22Rv1 (cell line): ENCODE measurements at regions not wholly inside any gene's neighbourhood (a gene's known extent, or its start where the extent isn't known, plus 50 kb on each side); places are given as distances from the start of the nearest gene placed in this dataset.

Experiments used
- H3K27ac ChIP-seq: fragments of 450-650 bp; 2 replicates; pipeline ENCODE4 v1.5.1; 2017
- CTCF ChIP-seq: fragments of 450-650 bp; IDR thresholded peaks from 2 replicates; pipeline ENCODE4 v1.5.1; 2017; ENCODE audit warnings: mild to moderate bottlenecking
- ZFX ChIP-seq: fragments of 450-650 bp; IDR thresholded peaks from 2 replicates; pipeline ENCODE4 v1.6.1; 2017; ENCODE audit warnings: antibody characterized with exemption, borderline replicate concordance

GRCh38 chr6:2492686-2493523, 247.5 kb upstream of the GMDS start:
- H3K27ac ChIP-seq = no peak overlapping the region

GRCh38 chr6:2491137-2491536, 245.7 kb upstream of the GMDS start:
- TF ChIP-seq ZFX (no peak), CTCF (no peak)

More at GRCh38 chr6:2492686-2493523, 247.5 kb upstream of the GMDS start:
- no peak for TF ChIP-seq CTCF
- no peak for TF ChIP-seq ZFX

GRCh38 chr6:2488578-2488977, 243.2 kb upstream of the GMDS start:
- no peak overlapping the region for H3K27ac ChIP-seq
- TF ChIP-seq CTCF (no peak), ZFX (no peak)

More at GRCh38 chr6:2491137-2491536, 245.7 kb upstream of the GMDS start:
- no peak overlapping the region for H3K27ac ChIP-seq

GRCh38 chr6:2485116-2485515, 239.7 kb upstream of the GMDS start:
- no peak for TF ChIP-seq CTCF
- no peak for TF ChIP-seq ZFX
- H3K27ac ChIP-seq = no peak overlapping the region

- H3K27ac ChIP-seq = no peak overlapping the region
- TF ChIP-seq CTCF = peak; percentile 15; the same call in 1 of the 2 replicates
- no peak for TF ChIP-seq ZFX
These were observed 237.4 kb upstream of the GMDS start for GRCh38 chr6:2482773-2483172.

GRCh38 chr6:2481307-2481706, 235.9 kb upstream of the GMDS start:
- TF ChIP-seq ZFX = no peak
- TF ChIP-seq CTCF = no peak
- no peak overlapping the region for H3K27ac ChIP-seq

GRCh38 chr6:2480267-2480966, 235.0 kb upstream of the GMDS start:
- no peak overlapping the region for H3K27ac ChIP-seq
- TF ChIP-seq ZFX = no peak
- TF ChIP-seq CTCF = no peak
